HepG2 (cell line): ENCODE measurements at regions not wholly inside any gene's neighbourhood (a gene's known extent, or its start where the extent isn't known, plus 50 kb on each side); places are given as distances from the start of the nearest gene placed in this dataset.

Experiments
- ATAC-seq: fragments of 200-7000 bp; cut with Tn5 transposase; 3 replicates; pipeline ENCODE4 v1.9.1; 2020; ENCODE audit warnings: mild to moderate bottlenecking, moderate library complexity
- BruUV-seq: library from RNA; stranded (reverse); fragments of 400-500 nt; replicated peaks from 2 replicates; lab custom pipeline; 2021; lab: Mats Ljungman, UMichigan
- CTCF ChIA-PET: fragments of 300-600 bp; formaldehyde crosslinking; extraction: SDS; loops from one replicate; lab custom pipeline; 2021; ENCODE audit warnings: low total read pairs, inconsistent platforms, low intra/inter-chr PET ratio; lab: Yijun Ruan, JAX
- POLR2A ChIA-PET: fragments of 350-600 bp; sonication (Branson Sonifier 250); formaldehyde crosslinking; loops from one replicate; lab custom pipeline; 2020; ENCODE audit warnings: antibody characterized with exemption, inconsistent platforms; lab: Yijun Ruan, JAX
- DNase-seq: peaks from one replicate; pipeline ENCODE4 v3.0.0-alpha.2; 2015; ENCODE audit warnings: low spot score
- FAIRE-seq: peaks from 3 replicates; lab custom pipeline; 2011; peaks lifted over from hg19 to GRCh38; lab: Jason Lieb, UNC
- H2AFZ ChIP-seq: one replicate; pipeline ENCODE4 v1.6.1; 2011; ENCODE audit warnings: low read length, inconsistent platforms
- H3K27ac ChIP-seq: fragments of 300-600 bp; 3 replicates; pipeline ENCODE4 v1.8.0; 2011; ENCODE audit warnings: mixed run types, mild to moderate bottlenecking, mixed read lengths, low read length, inconsistent platforms; ENCODE audit not compliant: insufficient read depth; ENCODE audit errors: extremely low read length
- H3K27me3 ChIP-seq, 2 experiments: fragments of 200-600 bp in 1 of 2; 2 replicates in 1 of 2; 3 replicates in 1 of 2; pipeline versions ENCODE4 v1.6.0 to v1.8.0; 2011; ENCODE audit warnings: low read length in 2 of 2, mild to moderate bottlenecking in 2 of 2, moderate library complexity in 2 of 2, inconsistent platforms in 1 of 2; ENCODE audit not compliant: insufficient read depth in 2 of 2, control insufficient read depth in 1 of 2
- H3K36me3 ChIP-seq, 2 experiments: fragments of 200-600 bp in 1 of 2; replicated peaks in 1 of 2; 2 replicates in 1 of 2; 3 replicates in 1 of 2; pipeline versions ENCODE4 v1.5.1 to v1.8.0; 2011; ENCODE audit warnings: low read length in 2 of 2, inconsistent platforms in 1 of 2; ENCODE audit not compliant: insufficient read depth in 2 of 2, control insufficient read depth in 1 of 2
- H3K4me1 ChIP-seq: 2 replicates; pipeline ENCODE4 v1.5.1; 2012; ENCODE audit warnings: low read length, inconsistent platforms; ENCODE audit not compliant: insufficient read depth
- H3K4me2 ChIP-seq: 2 replicates; pipeline ENCODE4 v1.6.0; 2011; ENCODE audit warnings: low read depth, low read length, inconsistent platforms
- H3K4me3 ChIP-seq, 3 experiments: fragments of 200-600 bp in 1 of 3; sonication (generic), shearing (Covaris generic) in 1 of 3; replicated peaks in 1 of 3; 2 replicates each; pipeline ENCODE4 v1.5.1; 2011 to 2016; ENCODE audit warnings: low read length in 3 of 3, inconsistent platforms in 2 of 3, low read depth in 2 of 3, mild to moderate bottlenecking in 2 of 3, control low read depth in 1 of 3, mixed read lengths in 1 of 3; ENCODE audit not compliant: insufficient read depth in 1 of 3
- H3K79me2 ChIP-seq: one replicate; pipeline ENCODE4 v1.6.1; 2011; ENCODE audit warnings: low read length, inconsistent platforms; ENCODE audit not compliant: insufficient read depth
- H3K9ac ChIP-seq: 2 replicates; pipeline ENCODE4 v1.6.0; 2011; ENCODE audit warnings: mild to moderate bottlenecking, low read depth, low read length, inconsistent platforms; ENCODE audit not compliant: insufficient read depth
- H3K9me3 ChIP-seq: 2 replicates; pipeline ENCODE4 v1.5.1; 2012; ENCODE audit warnings: mild to moderate bottlenecking, low read length
- H4K20me1 ChIP-seq: 2 replicates; pipeline ENCODE4 v1.6.0; 2011; ENCODE audit warnings: inconsistent platforms, mild to moderate bottlenecking, low read length, moderate library complexity; ENCODE audit not compliant: insufficient read depth
- ARID2 ChIP-seq: sonication (generic); formaldehyde crosslinking; IDR thresholded peaks from 2 replicates; pipeline ENCODE4 v1.8.1; 2022; ENCODE audit warnings: mild to moderate bottlenecking, missing genetic modification reagents, borderline replicate concordance
- CEBPB ChIP-seq: IDR thresholded peaks from 2 replicates; pipeline ENCODE4 v1.6.1; 2011; ENCODE audit warnings: low read depth, low read length, improper control_type of control experiment, borderline replicate concordance
- HOXA7 ChIP-seq: sonication (generic); formaldehyde crosslinking; IDR thresholded peaks from 2 replicates; pipeline ENCODE4 v1.8.1; 2022; ENCODE audit warnings: mild to moderate bottlenecking, missing genetic modification reagents, moderate library complexity
- KLF13 ChIP-seq: sonication (generic); formaldehyde crosslinking; IDR thresholded peaks from 2 replicates; pipeline ENCODE4 v1.4.0; 2020; ENCODE audit warnings: mild to moderate bottlenecking, missing genetic modification reagents
- KLF9 ChIP-seq: IDR thresholded peaks from 2 replicates; pipeline ENCODE4 v1.6.1; 2016; ENCODE audit warnings: low read depth
- KMT2A ChIP-seq: sonication (generic); formaldehyde crosslinking; IDR thresholded peaks from 2 replicates; pipeline ENCODE4 v1.4.0; 2020; ENCODE audit warnings: missing genetic modification reagents
- NR2F6 ChIP-seq, 2 experiments: IDR thresholded peaks; 2 replicates each; pipeline ENCODE4 v1.6.1; 2016; ENCODE audit warnings: antibody characterized with exemption in 1 of 2, mild to moderate bottlenecking in 1 of 2
- PAF1 ChIP-seq: IDR thresholded peaks from 2 replicates; pipeline ENCODE4 v1.6.1; 2016; ENCODE audit warnings: missing genetic modification reagents, missing compliant biosample characterization
- PCBP2 ChIP-seq: fragments of 200-400 bp; formaldehyde crosslinking; optimal IDR thresholded peaks from 2 replicates; pipeline ENCODE3; 2018; ENCODE audit warnings: low read length, low read depth; ENCODE audit not compliant: poor library complexity, severe bottlenecking
- POLR2AphosphoS2 ChIP-seq: IDR thresholded peaks from 2 replicates; pipeline ENCODE4 v1.6.1; 2011; ENCODE audit warnings: low read depth, low read length, improper control_type of control experiment
- RARA ChIP-seq: IDR thresholded peaks from 2 replicates; pipeline ENCODE4 v1.6.1; 2016; ENCODE audit warnings: missing genetic modification reagents, missing compliant biosample characterization
- SIN3A ChIP-seq: IDR thresholded peaks from 2 replicates; pipeline ENCODE4 v1.6.1; 2011; ENCODE audit warnings: low read depth, mild to moderate bottlenecking, control low read depth, low read length, borderline replicate concordance
- ZNF383 ChIP-seq: sonication (generic); formaldehyde crosslinking; IDR thresholded peaks from 2 replicates; pipeline ENCODE4 v1.4.0; 2020; ENCODE audit warnings: missing genetic modification reagents, mild to moderate bottlenecking, borderline replicate concordance
- ZNF619 ChIP-seq: sonication (generic); formaldehyde crosslinking; IDR thresholded peaks from 2 replicates; pipeline ENCODE4 v1.4.0; 2020; ENCODE audit warnings: mild to moderate bottlenecking, missing genetic modification reagents
- WGBS: methylation state at CpG from one replicate; pipeline ENCODE4 v1.1.6; 2017; ENCODE audit warnings: low lambda C conversion rate; 5-methylcytosine and 5-hydroxymethylcytosine counted together
- in situ Hi-C: cut with HindIII; loops from 2 replicates; pipeline ENCODE4 v1.10.0; 2017; ENCODE audit warnings: low pct_unique_long_range_greater_than_20kb; ENCODE audit not compliant: extremely low pct_ligation_motif_present
- intact Hi-C: fragments of 100-400 bp; cut with micrococcal nuclease; formaldehyde crosslinking; loops from one replicate; pipeline ENCODE4 v1.10.0; 2022; ENCODE audit not compliant: unreplicated experiment
- TF ChIP-seq, protein P1 (sequence below): sonication (generic); formaldehyde crosslinking; IDR thresholded peaks from 2 replicates; pipeline ENCODE4 v1.5.1; 2020; ENCODE audit warnings: mild to moderate bottlenecking, moderate library complexity, missing genetic modification reagents
- TF ChIP-seq, protein P2 (sequence below), 2 experiments: sonication (generic) in 1 of 2; formaldehyde crosslinking in 1 of 2; IDR thresholded peaks; 2 replicates each; pipeline versions ENCODE4 v1.4.0 to v1.6.1; 2016 to 2020; ENCODE audit warnings: borderline replicate concordance in 1 of 2, low read depth in 1 of 2, mild to moderate bottlenecking in 1 of 2, missing genetic modification reagents in 1 of 2

GRCh38 chr20:12687476-12687875 is 321.3 kb upstream of the SPTLC3 start:
- CTCF ChIA-PET = no interaction called here
- BruUV-seq = no TSS peak
- H3K4me2 ChIP-seq = no peak overlapping the region
- no peaks in the 10 kb centered on the region for H4K20me1 ChIP-seq
- H3K9me3 ChIP-seq = no peaks in the 10 kb centered on the region
- in situ Hi-C loops = no loop called here
- intact Hi-C loops = no loop called here
- FAIRE-seq (no peak), DNase-seq (no peak), ATAC-seq (no peak)
- H3K4me1 ChIP-seq = no peaks in the 10 kb centered on the region
- no peak overlapping the region for H3K4me3 ChIP-seq
- no peak overlapping the region for H3K27ac ChIP-seq
- H2AFZ ChIP-seq = no peak overlapping the region
- no peaks in the 10 kb centered on the region for H3K79me2 ChIP-seq
- H3K9ac ChIP-seq = no peak overlapping the region
- no peak for TF ChIP-seq ZNF619 (CRISPR knock-in tag)
- no peak for TF ChIP-seq PAF1 (CRISPR knock-in tag)
- TF ChIP-seq ARID2 (CRISPR knock-in tag) = no peak
- TF ChIP-seq PCBP2 = no peak
- no peak for TF ChIP-seq CEBPB
- TF ChIP-seq KLF9 = no peak
- no peak for TF ChIP-seq KMT2A (CRISPR knock-in tag)
- no peaks in the 10 kb centered on the region for H3K27me3 ChIP-seq
- POLR2A ChIA-PET = no interaction called here
- no peaks in the 10 kb centered on the region for H3K36me3 ChIP-seq
- WGBS = 8% methylated on average over 4 of the region's 4 CpGs

DNA sequence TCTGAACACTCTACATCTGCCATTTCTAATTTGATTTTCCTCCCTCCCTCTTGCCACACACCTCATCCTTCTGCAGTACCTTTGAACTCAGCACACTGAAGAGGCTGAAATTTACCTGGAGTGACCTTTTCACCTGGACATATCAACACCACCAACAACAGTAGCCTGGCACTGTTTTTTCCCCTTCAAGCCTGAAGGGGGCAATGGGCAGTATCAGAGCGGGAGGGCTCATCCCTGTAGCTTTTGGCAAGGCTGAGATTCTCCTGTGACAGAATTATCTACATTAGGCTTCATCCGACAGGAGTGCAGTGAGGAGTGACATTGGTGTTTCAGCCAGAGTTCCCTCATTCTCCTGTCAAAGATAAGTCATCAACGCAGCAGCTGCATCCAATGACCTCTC is 312.8 kb upstream of the SPTLC3 start:
- 21% methylated on average over 3 of the region's 3 CpGs for WGBS
- ATAC-seq (peak; percentile 65), DNase-seq (no peak), FAIRE-seq (peak; percentile 12)
- no peak overlapping the region for H3K4me3 ChIP-seq
- intact Hi-C loops = no loop called here
- POLR2A ChIA-PET = no interaction called here
- no peaks in the 10 kb centered on the region for H3K27me3 ChIP-seq
- no peak overlapping the region for H3K27ac ChIP-seq
- H4K20me1 ChIP-seq = no peaks in the 10 kb centered on the region
- H3K79me2 ChIP-seq = no peaks in the 10 kb centered on the region
- no peaks in the 10 kb centered on the region for H3K4me1 ChIP-seq
- CTCF ChIA-PET = no interaction called here
- no peaks in the 10 kb centered on the region for H3K9me3 ChIP-seq
- no peak overlapping the region for H3K4me2 ChIP-seq
- no TSS peak for BruUV-seq
- in situ Hi-C loops = no loop called here
- H2AFZ ChIP-seq = no peak overlapping the region
- H3K36me3 ChIP-seq = no peaks in the 10 kb centered on the region
- no peak overlapping the region for H3K9ac ChIP-seq
- TF ChIP-seq, protein P1, sequence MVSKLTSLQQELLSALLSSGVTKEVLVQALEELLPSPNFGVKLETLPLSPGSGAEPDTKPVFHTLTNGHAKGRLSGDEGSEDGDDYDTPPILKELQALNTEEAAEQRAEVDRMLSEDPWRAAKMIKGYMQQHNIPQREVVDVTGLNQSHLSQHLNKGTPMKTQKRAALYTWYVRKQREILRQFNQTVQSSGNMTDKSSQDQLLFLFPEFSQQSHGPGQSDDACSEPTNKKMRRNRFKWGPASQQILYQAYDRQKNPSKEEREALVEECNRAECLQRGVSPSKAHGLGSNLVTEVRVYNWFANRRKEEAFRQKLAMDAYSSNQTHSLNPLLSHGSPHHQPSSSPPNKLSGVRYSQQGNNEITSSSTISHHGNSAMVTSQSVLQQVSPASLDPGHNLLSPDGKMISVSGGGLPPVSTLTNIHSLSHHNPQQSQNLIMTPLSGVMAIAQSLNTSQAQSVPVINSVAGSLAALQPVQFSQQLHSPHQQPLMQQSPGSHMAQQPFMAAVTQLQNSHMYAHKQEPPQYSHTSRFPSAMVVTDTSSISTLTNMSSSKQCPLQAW = no peak
- TF ChIP-seq ZNF383 (CRISPR knock-in tag) = no peak
- no peak for TF ChIP-seq SIN3A
- TF ChIP-seq RARA (CRISPR knock-in tag) = no peak
- TF ChIP-seq NR2F6 (IDR thresholded peaks at IDR 0.05) = no peak
- no peak for TF ChIP-seq NR2F6 (CRISPR knock-in tag; IDR thresholded peaks at IDR 0.05)
- TF ChIP-seq POLR2AphosphoS2 = no peak
- TF ChIP-seq, protein P2, sequence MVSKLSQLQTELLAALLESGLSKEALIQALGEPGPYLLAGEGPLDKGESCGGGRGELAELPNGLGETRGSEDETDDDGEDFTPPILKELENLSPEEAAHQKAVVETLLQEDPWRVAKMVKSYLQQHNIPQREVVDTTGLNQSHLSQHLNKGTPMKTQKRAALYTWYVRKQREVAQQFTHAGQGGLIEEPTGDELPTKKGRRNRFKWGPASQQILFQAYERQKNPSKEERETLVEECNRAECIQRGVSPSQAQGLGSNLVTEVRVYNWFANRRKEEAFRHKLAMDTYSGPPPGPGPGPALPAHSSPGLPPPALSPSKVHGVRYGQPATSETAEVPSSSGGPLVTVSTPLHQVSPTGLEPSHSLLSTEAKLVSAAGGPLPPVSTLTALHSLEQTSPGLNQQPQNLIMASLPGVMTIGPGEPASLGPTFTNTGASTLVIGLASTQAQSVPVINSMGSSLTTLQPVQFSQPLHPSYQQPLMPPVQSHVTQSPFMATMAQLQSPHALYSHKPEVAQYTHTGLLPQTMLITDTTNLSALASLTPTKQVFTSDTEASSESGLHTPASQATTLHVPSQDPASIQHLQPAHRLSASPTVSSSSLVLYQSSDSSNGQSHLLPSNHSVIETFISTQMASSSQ (IDR thresholded peaks at IDR 0.05; ENCODE audit: low read depth) = no peak
- TF ChIP-seq, protein P2 (CRISPR knock-in tag; IDR thresholded peaks at IDR 0.05; ENCODE audit: borderline replicate concordance) = no peak
- no peak for TF ChIP-seq KLF13 (CRISPR knock-in tag)
- no peak for TF ChIP-seq HOXA7 (CRISPR knock-in tag)
